Skeletal muscle tissue (tissue), 3 donors: ENCODE measurements at regions not wholly inside any gene's neighbourhood (a gene's known extent, or its start where the extent isn't known, plus 50 kb on each side); places are given as distances from the start of the nearest gene placed in this dataset.

Experiments used
- H3K27ac ChIP-seq: one replicate; pipeline ENCODE4 v1.7.0; 2013; ENCODE audit warnings: mild to moderate bottlenecking, low read depth, low read length, inconsistent platforms
- H3K27me3 ChIP-seq, 3 donors: one replicate each; pipeline ENCODE4 v1.7.0; 2013; ENCODE audit warnings: low read length in 3 of 3; ENCODE audit not compliant: control insufficient read depth in 3 of 3, insufficient read depth in 3 of 3
- H3K36me3 ChIP-seq, 3 donors: one replicate each; pipeline ENCODE4 v1.7.0; 2013; ENCODE audit warnings: low read length in 3 of 3; ENCODE audit not compliant: control insufficient read depth in 3 of 3, insufficient read depth in 3 of 3
- H3K4me1 ChIP-seq, 3 donors: one replicate each; pipeline ENCODE4 v1.7.0; 2013; ENCODE audit warnings: low read length in 3 of 3, mild to moderate bottlenecking in 3 of 3; ENCODE audit not compliant: control insufficient read depth in 3 of 3, insufficient read depth in 3 of 3
- H3K4me3 ChIP-seq, 3 donors: one replicate each; pipeline ENCODE4 v1.7.0; 2013; ENCODE audit warnings: low read length in 3 of 3
- H3K9ac ChIP-seq, 3 donors: one replicate each; pipeline ENCODE4 v1.7.0; 2013; ENCODE audit warnings: low read length in 3 of 3, mild to moderate bottlenecking in 3 of 3, moderate library complexity in 2 of 3, low read depth in 1 of 3
- H3K9me3 ChIP-seq, 3 donors: one replicate each; pipeline ENCODE4 v1.7.0; 2013; ENCODE audit warnings: low read length in 3 of 3; ENCODE audit not compliant: control insufficient read depth in 3 of 3
- donor health status: Osteomylitis.

- H3K9me3 ChIP-seq, result no peaks in the 10 kb centered on the region
- peaks cover 0 to 6% (median 0%) of the 10 kb centered on the region in 3 donors for H3K27me3 ChIP-seq
- no peak overlapping the region for H3K27ac ChIP-seq
- H3K36me3 ChIP-seq, result no peaks in the 10 kb centered on the region
- peaks cover 0 to 2% (median 0%) of the 10 kb centered on the region in 3 donors for H3K4me1 ChIP-seq
- H3K4me3 ChIP-seq, result no peak overlapping the region
- no peak overlapping the region for H3K9ac ChIP-seq
Observed at GRCh38 chr5:61261136-61261535, 70.9 kb upstream of the ZSWIM6 start.

DNA sequence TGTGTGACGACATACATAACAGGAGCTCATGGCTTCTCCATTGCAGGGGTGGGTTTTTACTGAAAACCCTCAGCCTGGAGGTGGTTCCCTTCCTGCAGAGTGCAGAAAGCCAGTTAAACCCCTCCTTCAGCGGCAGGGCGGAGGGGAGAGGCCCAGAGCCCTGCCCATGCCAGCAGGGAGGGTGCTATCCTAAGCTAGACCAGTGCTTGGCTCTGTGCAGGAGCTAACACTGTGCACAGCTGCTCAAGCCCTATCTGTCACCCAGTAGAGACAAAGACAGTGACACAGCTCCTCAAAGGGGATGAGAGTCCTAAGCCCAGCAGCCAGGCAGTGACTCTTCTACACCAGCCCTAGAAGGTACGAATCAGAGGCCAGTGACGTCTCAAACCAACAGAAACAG, 70.0 kb upstream of the ZSWIM6 start:
- Histone ChIP-seq H3K4me3 (no peak overlapping the region), H3K27ac (no peak overlapping the region)

DNA sequence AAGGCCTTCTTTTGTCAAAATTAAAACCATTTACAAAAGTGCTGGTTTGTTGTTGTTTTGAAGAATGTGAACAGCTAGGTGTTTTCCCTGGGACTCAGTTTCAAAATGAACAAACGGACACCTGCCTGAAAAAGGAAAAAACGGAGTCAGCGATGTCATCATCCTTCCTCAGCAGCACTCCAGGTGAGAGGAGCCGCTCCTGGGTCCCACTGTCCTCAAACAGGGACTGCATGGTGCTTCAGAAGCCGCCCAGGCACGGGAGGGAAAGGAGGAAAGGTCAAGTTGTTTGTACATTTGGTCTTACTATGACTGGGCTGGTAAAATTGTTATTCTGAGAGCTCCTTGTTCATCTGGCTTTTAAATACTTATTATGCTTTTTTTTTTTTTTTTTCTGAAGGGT, 69.0 kb upstream of the ZSWIM6 start:
- Histone ChIP-seq H3K9ac (no peak overlapping the region), H3K36me3 (no peaks in the 10 kb centered on the region)

More for the DNA sequence above, 70.0 kb upstream of the ZSWIM6 start:
- H3K9ac ChIP-seq, result no peak overlapping the region
- H3K9me3 ChIP-seq, result no peaks in the 10 kb centered on the region
- no peaks in the 10 kb centered on the region for H3K4me1 ChIP-seq
- H3K36me3 ChIP-seq, result no peaks in the 10 kb centered on the region
- H3K27me3 ChIP-seq, result peaks cover 0 to 6% (median 0%) of the 10 kb centered on the region in 3 donors

DNA sequence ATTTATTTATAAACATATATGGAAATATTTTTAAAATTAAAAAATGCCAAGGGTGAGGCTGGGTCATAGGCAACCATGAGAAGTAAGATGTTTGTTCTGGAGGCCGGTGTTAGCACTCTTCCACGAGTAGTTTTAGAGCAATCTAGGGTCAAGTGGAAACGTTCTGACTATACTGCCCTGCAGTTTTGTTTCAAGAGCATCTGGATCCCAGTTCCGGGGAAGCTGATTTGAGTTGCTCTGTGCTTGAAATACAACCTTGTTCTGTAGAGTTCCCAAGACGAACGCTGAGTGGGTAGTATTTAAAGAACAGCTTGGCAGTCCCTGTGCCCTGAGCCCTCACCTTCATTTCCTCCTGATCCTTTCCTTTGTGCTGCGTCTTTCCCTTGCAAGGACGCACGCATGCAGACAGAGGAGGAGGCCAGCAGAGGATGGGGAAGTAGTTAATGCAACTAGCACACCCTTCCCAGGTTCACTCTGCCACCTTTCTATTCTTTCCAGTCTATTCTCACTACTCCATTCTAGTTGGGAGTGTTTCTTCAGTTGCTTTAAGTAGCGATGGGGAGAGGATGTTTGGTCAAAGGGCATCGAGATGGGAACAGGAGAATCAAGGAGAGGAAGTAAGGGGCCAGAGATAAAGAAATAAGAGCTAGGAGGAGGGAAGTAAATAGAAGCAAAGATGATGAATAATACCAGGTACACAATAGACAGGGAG, 68.3 kb upstream of the ZSWIM6 start:
- Histone ChIP-seq H3K9ac (no peak overlapping the region), H3K4me1 (no peaks in the 10 kb centered on the region), H3K9me3 (no peaks in the 10 kb centered on the region), H3K4me3 (no peak overlapping the region), H3K27ac (no peak overlapping the region), H3K36me3 (no peaks in the 10 kb centered on the region), H3K27me3 (peaks cover 0 to 6% (median 0%) of the 10 kb centered on the region in 3 donors)

More for the DNA sequence above, 69.0 kb upstream of the ZSWIM6 start:
- H3K27me3 ChIP-seq, result peaks cover 0 to 6% (median 0%) of the 10 kb centered on the region in 3 donors
- no peak overlapping the region for H3K27ac ChIP-seq
- no peak overlapping the region for H3K4me3 ChIP-seq
- no peaks in the 10 kb centered on the region for H3K9me3 ChIP-seq
- H3K4me1 ChIP-seq, result no peaks in the 10 kb centered on the region

DNA sequence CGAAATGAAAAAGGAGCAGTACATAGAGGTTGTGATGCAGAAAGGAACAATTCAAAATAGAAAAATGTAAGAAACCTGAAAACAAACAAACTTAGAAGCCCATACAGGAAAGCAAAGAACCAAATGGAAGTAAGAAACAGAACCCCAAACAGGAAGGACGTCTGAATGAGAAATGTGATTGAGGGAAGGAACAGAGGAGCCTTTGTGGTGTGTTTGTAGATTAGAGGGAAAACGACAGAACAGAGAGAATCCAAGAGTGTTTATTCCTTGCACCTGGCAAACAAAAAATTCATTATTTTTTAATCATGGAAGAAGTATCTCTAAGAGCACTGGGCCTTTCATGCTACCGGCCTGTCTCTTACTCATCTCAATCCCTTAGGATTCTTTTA, 67.8 kb upstream of the ZSWIM6 start:
- Histone ChIP-seq H3K9me3 (no peaks in the 10 kb centered on the region), H3K9ac (no peak overlapping the region), H3K27ac (no peak overlapping the region), H3K4me1 (no peaks in the 10 kb centered on the region), H3K36me3 (no peaks in the 10 kb centered on the region), H3K27me3 (peaks cover 0 to 6% (median 0%) of the 10 kb centered on the region in 3 donors), H3K4me3 (no peak overlapping the region)

DNA sequence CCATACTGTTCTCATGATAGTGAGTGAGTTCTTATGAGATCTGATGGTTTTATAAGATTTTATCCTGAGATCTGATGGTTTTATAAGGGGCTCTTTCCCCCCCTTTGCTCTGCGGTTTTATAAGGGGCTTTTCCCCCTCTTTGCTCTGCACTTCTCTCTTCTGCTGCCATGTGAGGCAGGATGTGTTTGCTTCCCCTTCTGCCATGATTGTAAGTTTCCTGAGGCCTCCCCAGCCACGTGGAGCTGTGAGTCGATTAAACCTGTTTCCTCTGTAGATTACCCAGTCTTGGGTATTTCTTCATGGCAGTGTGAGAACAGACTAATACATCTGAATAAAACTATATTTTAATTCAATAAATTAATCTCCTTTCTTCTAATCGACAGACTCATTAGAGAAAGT, 64.9 kb upstream of the ZSWIM6 start:
- peaks cover 0 to 6% (median 0%) of the 10 kb centered on the region in 3 donors for H3K27me3 ChIP-seq

DNA sequence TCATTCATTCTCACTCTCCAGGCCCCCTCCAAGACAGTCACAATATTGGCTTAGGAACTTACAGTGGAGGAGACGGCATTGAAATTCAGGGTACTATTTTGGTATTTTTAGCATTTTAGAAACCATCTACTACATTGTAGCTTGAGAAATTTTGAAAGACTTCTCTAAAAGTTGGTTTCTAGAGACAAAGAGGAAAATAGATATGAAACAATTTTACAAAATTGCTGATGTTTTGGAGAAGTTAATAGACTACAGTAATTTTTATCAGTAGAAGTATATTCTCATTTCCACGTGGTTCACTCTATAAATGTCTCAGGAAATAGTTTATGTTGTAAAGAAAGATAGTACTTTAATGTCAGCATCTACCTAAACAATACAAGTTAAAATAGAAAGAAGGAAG, 63.2 kb upstream of the ZSWIM6 start:
- peaks cover 0 to 3% (median 0%) of the 10 kb centered on the region in 3 donors for H3K27me3 ChIP-seq
- H3K36me3 ChIP-seq, result no peaks in the 10 kb centered on the region
- no peaks in the 10 kb centered on the region for H3K4me1 ChIP-seq
- H3K9me3 ChIP-seq, result no peaks in the 10 kb centered on the region
- H3K4me3 ChIP-seq, result no peak overlapping the region
- H3K9ac ChIP-seq, result no peak overlapping the region
- H3K27ac ChIP-seq, result no peak overlapping the region

More for the DNA sequence above, 64.9 kb upstream of the ZSWIM6 start:
- no peaks in the 10 kb centered on the region for H3K9me3 ChIP-seq
- no peak overlapping the region for H3K9ac ChIP-seq
- no peaks in the 10 kb centered on the region for H3K36me3 ChIP-seq
- H3K4me3 ChIP-seq, result no peak overlapping the region
- H3K27ac ChIP-seq, result no peak overlapping the region
- no peaks in the 10 kb centered on the region for H3K4me1 ChIP-seq

DNA sequence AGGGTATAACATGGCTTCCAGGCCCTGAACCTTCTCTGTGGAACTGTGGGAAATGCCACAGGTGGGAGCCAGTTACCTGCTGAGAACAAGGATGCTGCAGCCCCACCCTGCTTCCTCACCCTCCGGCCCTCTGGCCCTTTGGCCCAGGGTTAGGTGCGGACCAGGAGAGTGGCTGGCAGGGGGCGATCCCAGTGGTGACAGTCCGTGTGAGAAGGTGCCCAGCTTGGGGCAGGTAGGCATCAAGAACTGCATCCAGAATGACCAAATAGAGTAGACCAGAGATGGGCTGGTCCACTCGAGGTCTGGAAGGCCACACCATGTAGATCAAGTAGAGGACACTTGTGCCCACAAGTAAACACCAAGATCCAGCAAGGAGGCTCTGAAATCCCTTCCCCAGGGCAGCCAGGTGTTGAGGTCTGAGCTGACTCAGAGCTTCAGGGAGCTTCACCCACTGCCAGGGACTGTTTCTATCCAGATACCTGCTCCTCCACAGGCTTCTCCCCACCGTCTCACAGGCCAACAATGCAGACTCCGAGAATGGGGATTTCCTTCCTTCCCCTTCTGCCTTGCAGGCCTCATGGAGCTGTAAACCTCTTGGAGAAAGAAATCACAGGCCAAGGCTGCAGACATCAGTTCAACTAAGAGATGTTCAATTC, 61.4 kb upstream of the ZSWIM6 start:
- no peak overlapping the region for H3K9ac ChIP-seq
- no peak overlapping the region for H3K4me3 ChIP-seq
- no peak overlapping the region for H3K27ac ChIP-seq
- peaks cover 0 to 4% (median 0%) of the 10 kb centered on the region in 3 donors for H3K27me3 ChIP-seq
- no peaks in the 10 kb centered on the region for H3K4me1 ChIP-seq
- H3K9me3 ChIP-seq, result no peaks in the 10 kb centered on the region
- no peaks in the 10 kb centered on the region for H3K36me3 ChIP-seq

DNA sequence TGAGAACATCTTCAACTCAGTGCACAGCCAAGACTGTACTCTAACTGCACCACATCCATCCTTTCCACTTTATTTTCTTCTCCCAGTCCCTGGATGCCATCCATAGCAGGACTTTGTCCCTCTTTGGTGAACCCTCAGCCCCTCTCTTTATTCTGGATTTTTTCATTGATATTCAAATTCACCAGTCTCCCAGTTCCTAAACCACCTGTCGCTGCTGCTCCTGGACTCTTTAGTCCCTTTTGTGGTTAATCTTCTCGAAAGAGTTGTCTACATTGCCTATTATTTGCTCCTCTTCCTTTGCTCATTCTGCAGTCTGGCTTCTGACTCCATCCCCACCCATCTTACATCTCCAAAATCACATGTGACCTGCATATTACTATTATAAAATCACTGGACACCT, 59.4 kb upstream of the ZSWIM6 start:
- no peaks in the 10 kb centered on the region for H3K36me3 ChIP-seq
- no peak overlapping the region for H3K27ac ChIP-seq
- no peaks in the 10 kb centered on the region for H3K9me3 ChIP-seq
- no peak overlapping the region for H3K9ac ChIP-seq
- H3K4me1 ChIP-seq, result peaks cover 0 to 3% (median 0%) of the 10 kb centered on the region in 3 donors
- H3K4me3 ChIP-seq, result no peak overlapping the region
- H3K27me3 ChIP-seq, result peaks cover 0 to 4% (median 0%) of the 10 kb centered on the region in 3 donors

DNA sequence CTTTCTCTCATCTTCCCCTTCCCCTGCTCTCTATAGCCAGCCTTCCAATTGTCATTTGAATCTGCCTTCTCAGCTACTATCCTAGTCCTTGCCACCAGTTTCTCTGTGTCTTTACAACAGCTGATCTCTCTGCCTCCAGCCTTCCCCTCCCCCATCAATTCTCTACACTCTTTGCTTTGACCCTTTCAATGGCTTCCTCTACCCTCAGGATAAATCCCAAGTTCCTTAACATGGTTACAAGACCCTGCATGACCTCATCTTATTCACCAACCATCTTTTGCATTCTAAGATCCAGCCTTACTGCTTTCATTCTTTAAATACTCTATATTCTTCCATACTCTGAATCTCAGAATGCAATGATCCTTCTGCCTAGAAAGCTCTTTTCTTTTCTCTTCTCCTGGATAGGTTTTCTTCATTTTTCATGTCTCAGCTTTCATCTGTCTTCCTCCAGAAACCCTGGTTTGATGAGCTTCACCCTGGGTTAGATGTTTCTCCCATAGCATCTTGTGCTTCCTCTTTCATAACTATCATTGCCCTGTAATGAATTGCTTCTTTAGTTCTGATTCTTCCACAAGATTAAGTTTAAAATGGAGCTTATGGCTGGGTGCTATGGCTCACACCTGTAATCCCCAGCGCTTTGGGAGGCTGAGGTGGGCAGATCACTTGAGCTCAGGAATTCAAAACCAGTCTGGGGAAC, 58.6 kb upstream of the ZSWIM6 start:
- H3K27ac ChIP-seq, result no peak overlapping the region
- H3K4me1 ChIP-seq, result peaks cover 0 to 3% (median 0%) of the 10 kb centered on the region in 3 donors
- H3K27me3 ChIP-seq, result peaks cover 0 to 4% (median 0%) of the 10 kb centered on the region in 3 donors
- no peaks in the 10 kb centered on the region for H3K9me3 ChIP-seq
- H3K9ac ChIP-seq, result no peak overlapping the region
- no peaks in the 10 kb centered on the region for H3K36me3 ChIP-seq
- no peak overlapping the region for H3K4me3 ChIP-seq
